B cell (primary cell): ENCODE measurements at regions not wholly inside any gene's neighbourhood (a gene's known extent, or its start where the extent isn't known, plus 50 kb on each side); places are given as distances from the start of the nearest gene placed in this dataset.

Source experiments
- ATAC-seq: fragments of 200-7000 bp; cut with Tn5 transposase; one replicate; pipeline ENCODE4 v1.10.0; 2021; ENCODE audit warnings: low read depth, mild to moderate bottlenecking, moderate number of reproducible peaks, moderate library complexity
- CTCF ChIA-PET: fragments of 350-600 bp; sonication (Branson Sonifier 250); formaldehyde crosslinking; loops from one replicate; lab custom pipeline; 2021; ENCODE audit warnings: antibody characterized with exemption, inconsistent platforms; lab: Charles Lee
- POLR2A ChIA-PET: fragments of 350-600 bp; sonication (Branson Sonifier 250); formaldehyde crosslinking; loops from one replicate; lab custom pipeline; 2021; ENCODE audit warnings: antibody characterized with exemption; lab: Charles Lee
- DNase-seq: peaks from one replicate; pipeline ENCODE4 v3.0.0; 2013
- H2AFZ ChIP-seq: 2 replicates; pipeline ENCODE4 v1.6.1; 2012; ENCODE audit warnings: mild to moderate bottlenecking, low read depth, low read length; ENCODE audit not compliant: insufficient read depth, poor library complexity, severe bottlenecking
- H3K27ac ChIP-seq, 2 donors: 1 replicate in 1 of 2; 2 replicates in 1 of 2; pipeline ENCODE4 v1.5.1; 2012 to 2013; ENCODE audit warnings: low read length in 2 of 2, mild to moderate bottlenecking in 2 of 2, moderate library complexity in 1 of 2
- H3K27me3 ChIP-seq, 4 experiments: fragments of 200-600 bp in 1 of 4; sonication (generic) in 1 of 4; replicated peaks in 1 of 4; 1 replicate in 2 of 4; 2 replicates in 2 of 4; pipeline versions ENCODE4 v1.6.1 to v1.7.0; 2013 to 2016; ENCODE audit warnings: low read length in 3 of 4, mild to moderate bottlenecking in 2 of 4, mixed read lengths in 1 of 4, moderate library complexity in 1 of 4; ENCODE audit not compliant: insufficient read depth in 4 of 4, control insufficient read depth in 3 of 4; ENCODE audit errors: control extremely low read depth in 1 of 4
- H3K36me3 ChIP-seq, 2 experiments: replicated peaks in 1 of 2; 1 replicate in 1 of 2; 2 replicates in 1 of 2; pipeline versions ENCODE4 v1.6.1 to v1.7.1; 2013; ENCODE audit warnings: low read length in 1 of 2; ENCODE audit not compliant: insufficient read depth in 2 of 2, control insufficient read depth in 1 of 2; ENCODE audit errors: control extremely low read depth in 1 of 2, extremely low read depth in 1 of 2
- H3K4me1 ChIP-seq, 2 donors: fragments of 200-600 bp in 1 of 2; sonication (generic) in 1 of 2; 1 replicate in 1 of 2; 2 replicates in 1 of 2; pipeline versions ENCODE4 v1.5.1 to v1.6.1; 2013 to 2017; ENCODE audit warnings: low read length in 2 of 2; ENCODE audit not compliant: control insufficient read depth in 2 of 2, insufficient read depth in 2 of 2
- H3K4me2 ChIP-seq: replicated peaks from 2 replicates; pipeline ENCODE3; 2012; ENCODE audit warnings: mild to moderate bottlenecking, low read depth, low read length; ENCODE audit not compliant: poor library complexity, severe bottlenecking
- H3K4me3 ChIP-seq, 5 experiments: fragments of 200-600 bp in 1 of 5; sonication (generic) in 1 of 5; 1 replicate in 3 of 5; 2 replicates in 2 of 5; pipeline versions ENCODE4 v1.5.1 to v1.7.0; 2011 to 2016; ENCODE audit warnings: low read length in 4 of 5, mild to moderate bottlenecking in 4 of 5, low read depth in 2 of 5, control low read depth in 1 of 5, moderate library complexity in 1 of 5; ENCODE audit not compliant: insufficient read depth in 1 of 5; ENCODE audit errors: control extremely low read depth in 1 of 5, extremely low read depth in 1 of 5
- H3K79me2 ChIP-seq: fragments of 200-600 bp; sonication (generic); one replicate; pipeline ENCODE4 v1.6.0; 2016; ENCODE audit warnings: low read length; ENCODE audit not compliant: control insufficient read depth, insufficient read depth
- H3K9ac ChIP-seq: fragments of 200-600 bp; sonication (generic); 2 replicates; pipeline ENCODE4 v1.6.1; 2017; ENCODE audit warnings: mild to moderate bottlenecking, low read length, moderate library complexity
- H3K9me3 ChIP-seq, 3 donors: one replicate each; pipeline versions ENCODE4 v1.6.1 to v1.7.1; 2013; ENCODE audit warnings: low read length in 2 of 3; ENCODE audit not compliant: control insufficient read depth in 2 of 3, insufficient read depth in 1 of 3; ENCODE audit errors: control extremely low read depth in 1 of 3
- H4K20me1 ChIP-seq: 2 replicates; pipeline ENCODE4 v1.6.0; 2012; ENCODE audit warnings: mild to moderate bottlenecking, low read length; ENCODE audit not compliant: insufficient read depth, control insufficient read depth, poor library complexity, severe bottlenecking
- H3K27ac Mint-ChIP-seq: one replicate; pipeline ENCODE4 v1.8.0; 2021; ENCODE audit warnings: mixed read lengths
- H3K27me3 Mint-ChIP-seq: one replicate; pipeline ENCODE4 v1.8.0; 2021; ENCODE audit warnings: mixed read lengths
- H3K4me1 Mint-ChIP-seq: one replicate; pipeline ENCODE4 v1.8.0; 2021; ENCODE audit warnings: mixed read lengths
- H3K4me3 Mint-ChIP-seq: one replicate; pipeline ENCODE4 v1.8.0; 2021; ENCODE audit warnings: mixed read lengths
- H3K9me3 Mint-ChIP-seq: one replicate; pipeline ENCODE4 v1.8.0; 2022; ENCODE audit warnings: mixed read lengths; ENCODE audit not compliant: insufficient read depth
- CTCF ChIP-seq: fragments of 200-600 bp; IDR thresholded peaks from one replicate; pipeline ENCODE4 v1.8.0; 2022; ENCODE audit warnings: antibody characterized with exemption, mild to moderate bottlenecking
- EZH2 ChIP-seq: IDR thresholded peaks from 2 replicates; pipeline ENCODE4 v1.6.1; 2012; ENCODE audit warnings: borderline replicate concordance, low read depth, mild to moderate bottlenecking, moderate library complexity, low read length; ENCODE audit not compliant: insufficient read depth, poor library complexity, severe bottlenecking
- WGBS: methylation state at CpG from one replicate; pipeline ENCODE4 v1.1.5; 2013; ENCODE audit warnings: missing lambda C conversion rate; ENCODE audit not compliant: insufficient coverage; 5-methylcytosine and 5-hydroxymethylcytosine counted together
- intact Hi-C: fragments of 100-400 bp; cut with micrococcal nuclease; formaldehyde crosslinking; loops from one replicate; pipeline ENCODE4 v1.10.0; 2022

- WGBS, result no CpG with 5 or more reads among the region's 1 CpG
- no peak for TF ChIP-seq EZH2
- no peak for TF ChIP-seq CTCF
- H3K9me3 ChIP-seq, result no peaks in the 10 kb centered on the region
- no peak overlapping the region for H3K4me3 ChIP-seq
- H3K27ac ChIP-seq, result no peak overlapping the region
- intact Hi-C loops, result no loop called here
- H3K79me2 ChIP-seq, result no peaks in the 10 kb centered on the region
- Mint-ChIP-seq H3K27ac (no peak overlapping the region), H3K4me3 (no peak overlapping the region), H3K9me3 (no peaks in the 10 kb centered on the region), H3K27me3 (peaks cover 4% of the 10 kb centered on the region), H3K4me1 (no peaks in the 10 kb centered on the region)
- ATAC-seq (no peak), DNase-seq (no peak)
- ChIA-PET POLR2A (no interaction called here), CTCF (interaction anchor here (1.1 kb wide), 1 partner anchor 228 kb away, joined by 3 read pairs; no protein-coding TSS in a partner anchor)
- H3K36me3 ChIP-seq, result no peaks in the 10 kb centered on the region
- H4K20me1 ChIP-seq, result no peaks in the 10 kb centered on the region
- no peak overlapping the region for H3K9ac ChIP-seq
- H3K4me2 ChIP-seq, result no peak overlapping the region
- no peaks in the 10 kb centered on the region for H3K4me1 ChIP-seq
- H3K27me3 ChIP-seq, result no peaks in the 10 kb centered on the region
- H2AFZ ChIP-seq, result no peak overlapping the region
These were observed 56.7 kb upstream of the SLC44A1 start for GRCh38 chr9:105187781-105188180.

DNA sequence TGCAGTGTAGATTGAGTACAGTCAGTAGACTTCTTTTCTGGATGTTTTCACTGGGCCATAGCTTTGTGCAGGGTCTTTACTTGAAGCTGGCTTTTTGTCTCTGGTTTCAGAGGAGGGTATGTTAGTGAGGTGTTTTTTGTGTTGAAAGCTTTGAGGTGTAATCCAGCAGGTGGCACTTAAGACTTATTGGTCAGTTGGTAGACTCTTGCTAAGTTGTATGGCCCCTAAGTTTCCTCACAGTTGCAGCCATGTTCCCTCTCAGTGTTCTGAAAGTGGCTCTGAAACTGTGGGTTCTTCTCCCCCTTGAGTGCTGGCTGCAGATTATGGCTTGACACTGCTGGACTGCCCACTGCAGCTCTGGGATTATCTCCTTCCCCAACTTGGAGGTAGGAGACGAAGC is 55.7 kb upstream of the SLC44A1 start:
- TF ChIP-seq CTCF (no peak), EZH2 (no peak)
- POLR2A ChIA-PET, result no interaction called here
- no peak overlapping the region for H3K4me3 Mint-ChIP-seq

More for the DNA sequence above, 55.7 kb upstream of the SLC44A1 start:
- no peaks in the 10 kb centered on the region for H4K20me1 ChIP-seq
- CTCF ChIA-PET, result interaction anchor here (1.1 kb wide), 1 partner anchor 227 kb away, joined by 3 read pairs; no protein-coding TSS in a partner anchor
- intact Hi-C loops, result no loop called here
- H3K4me2 ChIP-seq, result no peak overlapping the region
- no peak overlapping the region for H3K9ac ChIP-seq
- H3K79me2 ChIP-seq, result no peaks in the 10 kb centered on the region
- no peak overlapping the region for H3K27ac Mint-ChIP-seq
- H3K27me3 ChIP-seq, result peaks cover 0 to 2% (median 0%) of the 10 kb centered on the region in 4 experiments
- H3K4me1 ChIP-seq, result no peaks in the 10 kb centered on the region
- 100% methylated on average over 1 of the region's 1 CpG for WGBS
- no peak overlapping the region for H2AFZ ChIP-seq
- no peak for ATAC-seq
- H3K27me3 Mint-ChIP-seq, result peaks cover 4% of the 10 kb centered on the region
- H3K9me3 Mint-ChIP-seq, result no peaks in the 10 kb centered on the region
- DNase-seq, result no peak
- H3K27ac ChIP-seq, result no peak overlapping the region
- H3K36me3 ChIP-seq, result no peaks in the 10 kb centered on the region
- H3K9me3 ChIP-seq, result no peaks in the 10 kb centered on the region
- H3K4me1 Mint-ChIP-seq, result no peaks in the 10 kb centered on the region
- no peak overlapping the region for H3K4me3 ChIP-seq
